Upper lobe of left lung (tissue), 4 donors: ENCODE measurements at regions not wholly inside any gene's neighbourhood (a gene's known extent, or its start where the extent isn't known, plus 50 kb on each side); places are given as distances from the start of the nearest gene placed in this dataset.

Experiments
- POLR2A ChIP-seq, 4 donors: fragments of 450-650 bp; IDR thresholded peaks; one replicate each; pipeline ENCODE4 v1.5.1; 2016 to 2017; ENCODE audit warnings: antibody characterized with exemption in 4 of 4, mild to moderate bottlenecking in 2 of 4
- POLR2AphosphoS5 ChIP-seq, 2 donors: sonication (generic); formaldehyde crosslinking; IDR thresholded peaks; one replicate each; pipeline ENCODE4 v1.5.1; 2017; ENCODE audit warnings: antibody characterized with exemption in 2 of 2

DNA sequence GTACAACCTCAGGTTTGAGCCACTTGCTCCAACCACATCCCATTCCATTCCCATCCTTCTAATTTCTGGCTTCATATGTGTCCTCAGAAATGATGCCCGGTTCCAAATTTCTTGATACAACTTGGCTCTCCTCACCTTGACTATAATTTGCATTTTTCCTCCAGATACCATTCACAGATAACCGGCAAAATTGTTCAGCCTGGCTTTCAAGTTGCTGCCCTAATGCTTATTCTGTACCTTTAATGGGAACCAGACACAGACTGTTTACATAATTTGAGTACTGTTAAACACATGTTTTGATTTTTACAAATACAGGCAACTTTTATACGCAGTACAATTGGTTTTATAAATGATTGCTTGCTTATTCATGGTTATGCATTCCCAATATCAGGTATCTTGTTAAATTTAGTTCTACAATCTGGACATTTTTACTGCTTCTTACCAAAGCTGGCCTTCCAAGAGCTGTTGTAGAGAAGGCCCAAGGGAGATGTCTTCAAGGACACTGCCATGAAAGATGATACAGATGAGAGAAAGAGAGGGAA lies 649.5 kb upstream of the CAMK1G start:
- no peak for TF ChIP-seq POLR2AphosphoS5 (IDR thresholded peaks at IDR 0.05)
- TF ChIP-seq POLR2A (IDR thresholded peaks at IDR 0.05) = no peak
